A204.1 (cell line): ENCODE measurements at regions not wholly inside any gene's neighbourhood (a gene's known extent, or its start where the extent isn't known, plus 50 kb on each side); places are given as distances from the start of the nearest gene placed in this dataset.

Experiments used
- FAIRE-seq: peaks from 2 replicates; lab custom pipeline; 2012; peaks lifted over from hg19 to GRCh38; lab: Jason Lieb, UNC

GRCh38 chr9:90423661-90424193, 218.9 kb downstream of the DIRAS2 start:
- FAIRE-seq = no peak

- no peak for FAIRE-seq
These were observed 214.1 kb downstream of the DIRAS2 start for GRCh38 chr9:90428517-90428916.

GRCh38 chr9:90432951-90433350, 209.7 kb downstream of the DIRAS2 start:
- FAIRE-seq = no peak

GRCh38 chr9:90433398-90433941, 209.2 kb downstream of the DIRAS2 start:
- no peak for FAIRE-seq

- no peak for FAIRE-seq
These were observed 200.8 kb downstream of the DIRAS2 start for GRCh38 chr9:90441814-90442213.

GRCh38 chr9:90442723-90443122, 199.9 kb downstream of the DIRAS2 start:
- no peak for FAIRE-seq

GRCh38 chr9:90444609-90445204, 197.9 kb downstream of the DIRAS2 start:
- no peak for FAIRE-seq

- no peak for FAIRE-seq
These were observed 197.2 kb downstream of the DIRAS2 start for GRCh38 chr9:90445391-90445790.

- no peak for FAIRE-seq
These were observed 196.2 kb downstream of the DIRAS2 start for GRCh38 chr9:90446200-90446948.

- no peak for FAIRE-seq
These were observed 194.9 kb downstream of the DIRAS2 start for GRCh38 chr9:90447773-90448172.

GRCh38 chr9:90449213-90449925, 193.3 kb downstream of the DIRAS2 start:
- FAIRE-seq = no peak

GRCh38 chr9:90451804-90452203, 190.8 kb downstream of the DIRAS2 start:
- no peak for FAIRE-seq

- FAIRE-seq = no peak
These were observed 187.3 kb downstream of the DIRAS2 start for GRCh38 chr9:90455316-90455715.

- no peak for FAIRE-seq
These were observed 185.0 kb downstream of the DIRAS2 start for GRCh38 chr9:90457386-90458190.

GRCh38 chr9:90458485-90458884, 184.1 kb downstream of the DIRAS2 start:
- no peak for FAIRE-seq

- no peak for FAIRE-seq
These were observed 183.3 kb downstream of the DIRAS2 start for GRCh38 chr9:90459321-90459720.

- no peak for FAIRE-seq
These were observed 182.4 kb downstream of the DIRAS2 start for GRCh38 chr9:90460220-90460619.

- FAIRE-seq = no peak
These were observed 177.6 kb downstream of the DIRAS2 start for GRCh38 chr9:90464978-90465377.

- no peak for FAIRE-seq
These were observed 176.2 kb downstream of the DIRAS2 start for GRCh38 chr9:90466441-90466840.

- FAIRE-seq = no peak
These were observed 173.2 kb downstream of the DIRAS2 start for GRCh38 chr9:90469435-90469834.

- FAIRE-seq = no peak
These were observed 172.7 kb downstream of the DIRAS2 start for GRCh38 chr9:90469865-90470387.

- no peak for FAIRE-seq
These were observed 166.6 kb downstream of the DIRAS2 start for GRCh38 chr9:90476058-90476457.
